Stimulated activated CD4-positive, alpha-beta T cell treated with anti-CD3 and anti-CD28 coated beads, Interleukin-4, amount 100 ng/mL, for 4 hours (primary cell): ENCODE measurements at regions not wholly inside any gene's neighbourhood (a gene's known extent, or its start where the extent isn't known, plus 50 kb on each side); places are given as distances from the start of the nearest gene placed in this dataset.
"Not testable (repeated sequence)": the region's sequence is repeated elsewhere in the genome, so short reads cannot be mapped to it uniquely, and the experiment has no call there.

Experiments used
- DNase-seq, 2 experiments: peaks; one replicate each; pipeline ENCODE4 v3.0.0-alpha.2; 2020

DNA sequence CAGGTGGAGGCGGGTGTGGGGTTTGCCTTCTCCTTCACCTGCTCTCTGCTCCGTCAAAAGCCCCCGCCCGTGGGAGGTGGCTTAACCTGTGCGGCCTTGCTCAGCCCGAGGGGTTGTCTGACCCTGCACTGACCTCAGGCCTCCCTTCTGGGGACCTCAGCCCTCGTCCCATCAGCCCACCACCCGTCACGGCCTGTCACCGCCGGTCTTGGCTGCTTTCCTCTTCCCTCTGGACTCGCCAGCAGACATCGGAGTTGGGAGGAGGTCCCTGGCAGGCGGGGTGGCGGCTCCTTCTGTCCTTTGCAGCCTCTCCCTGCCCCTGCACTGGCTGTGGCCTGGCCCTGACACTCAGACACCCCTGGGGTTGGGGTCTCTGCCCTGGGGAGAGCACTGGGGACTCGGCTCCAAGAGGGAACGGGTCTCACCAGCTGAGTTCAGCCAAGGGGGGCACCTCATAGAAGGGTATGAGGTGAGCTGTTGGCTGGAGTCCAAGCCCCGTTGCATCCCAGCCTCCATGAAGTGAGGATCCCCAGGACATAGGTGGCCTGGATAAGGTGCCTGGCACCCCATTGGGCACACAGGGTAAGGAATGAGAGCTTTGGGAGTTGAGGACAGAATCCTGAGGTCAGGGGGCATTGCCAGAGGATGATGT lies 999.6 kb downstream of the BRD1 start:
- DNase-seq = no peak

DNA sequence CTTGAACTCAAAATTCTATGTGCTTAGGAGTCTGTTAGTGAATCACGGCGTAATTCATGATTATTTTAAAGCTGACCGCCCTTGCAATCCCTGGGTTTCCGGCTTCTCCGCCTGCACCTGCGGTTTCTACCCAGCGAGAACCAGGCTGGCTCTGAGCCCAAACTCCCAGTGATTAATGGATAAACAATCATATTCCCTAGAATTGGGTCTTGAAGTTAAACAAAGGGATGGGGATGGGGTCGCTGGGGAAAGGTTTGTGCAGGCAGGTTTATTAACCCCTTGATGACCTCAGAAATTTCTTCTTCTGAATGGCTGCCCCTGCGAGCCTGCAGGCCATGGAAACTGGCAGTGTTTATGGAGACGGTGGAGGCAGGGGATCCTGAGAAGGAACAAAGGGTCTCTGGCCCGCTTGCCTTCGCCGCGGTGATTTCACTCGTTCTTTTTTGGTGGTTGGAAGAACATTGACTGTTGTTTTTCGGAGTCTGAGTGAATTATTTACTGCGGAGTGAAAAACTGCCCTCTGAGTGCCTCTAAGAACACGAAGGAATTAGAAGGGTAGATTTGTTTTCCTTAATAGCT lies 1000.3 kb downstream of the BRD1 start:
- no peak for DNase-seq

DNA sequence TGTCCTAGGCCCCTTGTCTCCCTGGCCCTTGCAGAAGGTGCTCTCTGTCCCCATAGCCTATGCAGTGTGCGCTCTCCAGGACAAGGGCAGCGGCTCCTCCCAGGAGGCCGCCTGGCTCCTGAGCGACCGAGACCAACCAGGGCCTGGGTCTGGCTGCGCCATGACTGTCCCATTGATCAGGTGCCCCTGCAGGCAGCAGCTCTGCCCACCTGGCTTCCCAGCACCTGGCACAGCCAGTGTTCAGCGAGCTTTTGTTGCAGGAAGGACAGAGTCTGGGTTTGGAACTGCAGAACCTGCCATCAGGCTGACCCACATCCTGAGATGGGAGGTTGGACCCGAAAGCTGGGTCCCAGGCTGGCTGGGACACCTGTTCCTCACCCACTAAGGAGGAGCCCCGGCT lies 1001.1 kb downstream of the BRD1 start:
- no peak for DNase-seq

DNA sequence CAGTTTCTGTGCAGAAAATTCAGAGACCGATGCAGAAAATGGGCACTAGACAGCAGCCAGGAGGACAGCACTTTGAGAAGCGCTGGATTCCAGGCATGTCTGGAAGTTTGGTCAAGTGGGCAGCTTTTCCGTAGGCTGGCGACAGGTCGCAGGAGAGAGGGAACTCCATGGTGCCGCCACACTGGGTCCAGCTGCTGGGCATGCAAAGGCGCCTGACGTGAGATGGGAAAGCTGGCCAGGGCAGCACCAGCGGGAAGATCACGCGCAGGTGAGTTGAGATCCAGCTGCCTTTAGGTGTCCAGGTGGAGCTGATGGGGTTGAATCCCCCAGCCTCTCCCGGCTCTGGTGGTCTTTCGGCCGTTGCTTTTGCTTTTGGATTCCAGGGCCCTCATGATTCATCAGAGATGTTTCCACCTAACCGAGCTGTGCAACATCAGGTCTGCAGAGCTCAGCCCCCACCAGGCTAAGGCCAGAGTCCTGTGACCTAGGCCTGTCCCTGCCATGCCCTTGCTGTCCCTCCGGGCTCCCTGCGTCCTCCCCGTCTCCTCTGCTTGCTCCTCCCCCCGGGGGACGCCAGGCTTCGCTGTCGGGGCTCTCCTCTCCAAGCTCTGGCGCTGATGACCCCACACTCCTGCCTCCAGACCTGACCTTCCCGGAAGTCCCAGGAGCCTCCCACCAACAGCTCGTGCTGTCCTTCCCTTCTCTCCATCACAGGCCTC lies 1001.7 kb downstream of the BRD1 start:
- DNase-seq = no peak

DNA sequence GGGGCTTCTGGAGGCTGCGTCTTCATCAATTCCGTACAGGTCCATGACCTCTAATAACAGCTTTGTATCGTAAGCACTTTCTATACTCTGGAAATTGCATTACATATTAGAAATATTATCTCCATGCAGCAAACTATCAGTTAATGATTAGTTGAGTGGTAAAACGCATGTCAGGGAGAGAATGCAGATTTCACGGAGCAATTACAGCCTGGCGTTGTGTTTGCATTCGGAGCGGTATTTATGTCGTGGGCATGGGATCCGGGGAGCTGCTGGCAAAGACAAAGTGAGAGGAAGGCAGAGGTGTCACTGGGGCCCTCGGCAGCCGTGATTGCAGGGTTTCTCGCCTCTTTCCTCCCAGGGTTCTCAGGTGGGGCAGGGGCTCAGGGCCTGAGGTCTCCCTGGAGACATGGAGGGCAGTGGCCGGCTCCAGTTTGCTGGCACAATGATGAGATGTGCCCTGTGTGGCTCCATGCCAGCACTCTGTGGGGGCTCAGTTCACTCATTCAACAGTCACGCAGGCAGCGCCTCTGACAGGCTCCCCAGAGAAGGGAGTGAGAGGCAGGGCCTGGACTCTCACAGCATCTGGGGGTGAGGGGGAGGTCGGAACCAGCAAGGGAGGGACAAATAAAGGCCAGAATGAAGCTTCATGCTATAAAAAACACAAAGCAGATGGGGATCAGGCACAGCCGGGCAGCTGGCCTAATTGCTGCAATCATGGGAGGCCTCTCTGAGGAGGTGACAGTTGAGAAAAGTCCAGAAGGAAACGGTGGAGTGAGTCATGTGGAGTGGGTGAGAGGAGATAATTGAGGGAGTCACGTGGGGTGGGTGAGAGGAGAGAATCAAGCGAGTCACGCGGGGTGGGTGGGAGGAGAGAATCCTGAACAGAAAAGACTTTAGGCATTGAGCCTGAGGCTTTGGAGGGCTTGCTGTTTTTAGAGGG lies 1002.7 kb downstream of the BRD1 start:
- no peak for DNase-seq

DNA sequence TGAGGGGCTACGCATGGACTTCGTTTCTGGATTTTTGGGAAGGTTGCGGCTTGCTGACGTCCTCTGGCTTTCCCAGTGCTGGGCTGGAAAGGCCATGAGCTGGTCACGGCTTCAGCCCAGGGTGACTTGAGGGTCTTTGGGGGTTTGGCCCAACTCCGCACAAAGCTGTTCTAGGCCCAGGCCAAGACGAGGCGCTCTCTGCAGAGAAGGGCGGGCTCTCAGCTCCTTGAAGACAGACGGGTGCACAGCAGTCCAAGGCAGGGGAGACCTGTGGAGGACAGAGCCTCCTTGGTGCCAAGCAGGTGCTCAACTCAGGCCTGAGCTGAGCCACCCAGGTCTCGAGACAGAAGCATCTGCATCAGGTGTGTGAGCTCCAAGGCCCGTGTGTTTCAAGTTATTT lies 1003.7 kb downstream of the BRD1 start:
- DNase-seq = no peak

DNA sequence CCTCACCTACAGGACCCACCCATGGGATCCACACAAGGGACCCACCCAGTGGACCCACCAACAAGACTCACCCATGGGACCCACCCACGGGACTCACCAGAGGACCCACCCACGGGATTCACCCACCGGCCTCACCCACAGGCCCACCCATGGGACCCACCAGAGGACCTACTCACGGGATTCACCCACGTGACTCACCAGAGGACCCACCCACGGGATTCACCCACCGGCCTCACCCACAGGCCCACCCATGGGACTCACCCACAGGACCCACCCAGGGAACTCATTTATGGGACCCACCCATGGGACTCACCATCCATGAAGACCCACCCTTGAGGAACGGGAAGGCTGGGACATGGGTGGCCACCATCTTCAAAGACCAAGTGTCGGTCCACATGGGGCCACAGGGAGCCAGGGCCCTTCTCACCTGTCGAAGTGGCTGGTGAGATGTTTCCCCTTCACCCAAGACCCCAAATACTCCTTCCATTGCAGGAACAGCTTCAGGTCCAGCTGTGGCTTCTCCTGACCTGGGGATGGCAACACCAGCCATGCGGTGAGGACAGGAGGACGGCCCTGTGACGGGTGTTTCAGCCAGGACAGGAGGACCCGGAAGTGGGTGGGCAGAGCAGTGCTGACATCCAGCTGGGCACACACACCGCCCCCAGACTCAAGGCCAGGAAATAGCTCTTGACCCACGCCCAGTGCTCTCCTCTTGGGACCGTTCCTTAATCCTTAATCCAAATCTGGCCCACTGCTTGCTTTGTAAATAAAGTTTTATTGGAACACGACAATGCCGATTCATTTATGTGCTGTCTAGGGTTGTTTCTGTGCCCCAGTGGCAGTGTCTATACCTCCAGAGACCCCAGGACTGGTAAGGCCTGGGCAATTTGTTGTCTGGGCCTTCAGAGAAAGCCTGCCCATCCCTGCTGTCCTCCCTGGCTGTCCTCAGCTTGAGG lies 1005.1 kb downstream of the BRD1 start:
- no peak for DNase-seq

DNA sequence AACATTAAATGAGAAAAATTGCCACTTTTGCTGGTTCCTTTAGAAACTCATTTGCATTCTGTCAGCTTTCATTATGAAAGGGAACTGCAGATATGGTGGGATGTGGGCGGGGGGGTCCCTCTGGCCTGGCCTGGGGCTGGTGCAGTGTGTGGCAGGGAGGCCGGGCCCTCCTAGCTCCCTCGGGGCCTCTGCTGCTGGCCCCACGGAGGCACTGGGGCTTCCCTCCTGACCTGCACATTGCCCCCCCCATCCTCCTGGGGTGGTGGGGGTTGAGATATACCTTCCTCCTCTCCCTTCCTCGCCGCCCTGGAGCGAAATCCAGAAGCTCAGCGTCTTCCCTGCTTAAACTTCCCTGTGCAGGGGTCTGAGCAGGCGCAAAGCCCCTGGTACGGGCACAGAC lies 1005.9 kb downstream of the BRD1 start:
- no peak for DNase-seq

DNA sequence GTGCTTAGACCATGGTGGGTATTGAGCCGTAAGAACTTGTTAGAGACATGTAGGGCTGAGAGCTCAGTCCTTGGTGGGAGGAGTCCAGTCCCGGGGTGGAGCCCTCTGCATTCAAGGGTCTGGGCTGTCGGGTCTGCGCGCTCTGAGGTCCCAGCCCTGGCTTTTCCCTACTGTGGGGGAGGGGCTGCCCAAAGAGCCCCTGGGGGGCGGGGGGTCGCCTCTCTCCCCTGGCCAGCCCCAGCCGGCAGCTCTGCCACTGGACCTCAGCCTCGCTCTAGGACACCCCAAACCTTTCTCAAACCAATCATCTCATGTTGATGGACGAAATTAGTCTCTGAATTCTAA lies 1006.4 kb downstream of the BRD1 start:
- no peak for DNase-seq

DNA sequence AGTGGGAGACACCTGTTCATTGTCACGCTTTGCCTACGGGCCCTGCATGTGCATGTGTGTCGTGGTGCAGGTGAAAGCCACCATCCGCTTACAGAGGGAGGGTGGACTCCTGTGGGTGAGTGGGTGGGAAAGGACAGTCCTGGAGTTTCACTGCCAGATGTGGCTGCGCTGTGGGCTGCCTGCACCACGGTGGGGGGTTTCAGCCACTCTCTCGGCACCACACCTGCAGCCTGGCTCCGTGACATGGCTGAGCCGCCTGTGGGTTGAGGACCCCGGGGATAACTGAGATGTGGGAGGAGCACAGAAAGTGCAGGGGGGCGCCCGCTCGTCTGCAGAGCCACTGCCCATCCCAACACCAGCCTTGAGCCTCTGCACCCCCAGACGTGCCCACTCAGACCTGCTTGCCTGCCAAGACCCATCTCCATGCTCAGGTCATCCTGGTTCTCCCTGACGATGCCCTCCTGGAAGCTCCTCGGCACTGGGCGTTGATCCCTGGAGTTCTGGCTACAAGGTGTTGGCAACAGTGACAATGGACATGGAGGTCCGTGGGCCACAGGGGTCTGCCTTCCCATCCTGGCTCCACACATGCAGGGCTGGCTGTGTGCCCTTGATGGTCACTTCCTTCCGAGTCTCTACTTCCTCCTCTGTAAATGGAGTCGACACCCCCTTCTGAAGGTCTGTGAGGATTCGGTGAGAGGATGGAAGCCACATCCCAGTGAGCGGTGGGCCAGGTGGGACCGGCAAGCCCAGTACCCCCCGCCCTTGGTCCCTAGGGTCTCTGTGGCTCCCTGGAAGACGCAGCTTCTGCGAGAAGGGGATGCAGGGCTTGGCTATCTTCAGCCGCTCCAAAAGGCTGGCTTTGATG lies 1007.0 kb downstream of the BRD1 start:
- no peak for DNase-seq

DNA sequence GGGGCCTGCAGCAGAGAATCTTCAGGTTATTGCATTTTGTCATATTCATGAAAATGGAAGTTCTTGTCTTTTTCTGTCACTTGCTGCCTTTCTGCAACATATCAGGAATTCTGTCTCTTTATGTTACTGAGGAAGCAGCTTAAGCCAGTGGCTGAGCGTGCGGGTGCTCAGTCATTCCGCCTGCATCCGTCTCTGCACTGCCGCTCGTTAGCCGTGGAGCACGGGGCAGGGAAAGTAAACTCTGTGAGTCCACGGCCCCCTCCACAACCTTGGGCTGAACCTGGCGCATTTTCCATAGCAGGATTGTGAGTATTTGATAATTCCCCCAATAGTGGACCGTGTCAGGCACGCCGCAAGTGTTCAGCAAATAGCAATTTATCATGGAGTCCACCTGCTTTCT lies 1007.7 kb downstream of the BRD1 start:
- DNase-seq = no peak

DNA sequence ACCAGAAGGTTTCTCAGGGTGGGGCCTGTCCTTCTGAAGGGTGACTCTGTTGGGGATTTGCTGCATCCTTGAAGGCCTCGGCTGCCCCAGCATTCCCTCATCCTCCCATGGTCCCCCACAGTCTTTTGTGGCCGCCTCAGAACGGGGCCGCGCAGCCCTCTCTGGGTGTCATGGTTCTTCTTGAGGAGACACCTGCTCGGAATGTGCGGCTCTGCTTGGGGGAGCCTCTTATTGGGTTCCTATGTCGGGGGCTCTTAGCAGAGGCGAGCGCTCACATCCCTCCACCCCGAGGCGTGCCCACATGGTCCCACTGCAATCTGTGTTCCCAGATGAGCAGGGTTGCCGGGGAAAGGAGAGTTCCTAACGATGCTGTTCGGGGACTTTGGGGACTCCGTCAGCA lies 1008.4 kb downstream of the BRD1 start:
- no peak for DNase-seq

DNA sequence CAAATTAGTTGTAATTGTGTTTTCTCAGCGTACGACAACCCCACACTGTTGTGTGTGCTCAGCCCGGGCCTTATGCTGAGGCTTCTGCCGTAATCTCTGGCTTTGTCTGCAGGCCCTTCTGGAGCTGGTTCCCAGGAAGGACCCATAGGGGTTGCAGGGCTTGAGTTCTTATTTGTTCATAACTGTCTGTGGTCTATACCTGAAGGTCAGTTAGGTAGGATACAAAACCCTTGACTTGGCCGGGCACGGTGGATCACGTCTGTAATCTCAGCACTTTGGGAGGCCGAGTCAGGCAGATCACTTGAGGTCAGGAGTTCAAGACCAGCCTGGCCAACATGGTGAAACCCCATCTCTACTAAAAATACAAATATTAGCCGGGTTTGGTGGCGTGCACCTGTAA lies 1010.2 kb downstream of the BRD1 start:
- DNase-seq = not testable (repeated sequence)

DNA sequence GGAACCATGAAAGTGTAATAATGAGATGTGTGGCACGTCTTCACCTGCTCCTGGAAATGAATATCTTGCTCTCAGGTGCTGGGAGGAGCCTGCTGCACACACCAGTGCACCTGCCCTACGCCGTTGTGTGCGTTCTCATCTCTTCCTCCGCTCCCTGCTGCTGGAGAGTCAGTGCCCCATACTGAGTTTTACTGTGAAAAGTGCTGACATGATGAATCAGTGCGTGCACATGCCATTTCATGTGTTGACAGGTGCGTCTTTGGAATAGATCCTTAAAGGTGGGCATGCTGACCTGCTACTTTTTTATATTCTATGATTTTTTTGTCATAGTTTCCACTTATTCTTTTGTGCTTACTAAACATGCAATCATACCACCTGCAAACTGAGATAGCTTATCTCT lies 1015.8 kb downstream of the BRD1 start:
- DNase-seq = no peak

DNA sequence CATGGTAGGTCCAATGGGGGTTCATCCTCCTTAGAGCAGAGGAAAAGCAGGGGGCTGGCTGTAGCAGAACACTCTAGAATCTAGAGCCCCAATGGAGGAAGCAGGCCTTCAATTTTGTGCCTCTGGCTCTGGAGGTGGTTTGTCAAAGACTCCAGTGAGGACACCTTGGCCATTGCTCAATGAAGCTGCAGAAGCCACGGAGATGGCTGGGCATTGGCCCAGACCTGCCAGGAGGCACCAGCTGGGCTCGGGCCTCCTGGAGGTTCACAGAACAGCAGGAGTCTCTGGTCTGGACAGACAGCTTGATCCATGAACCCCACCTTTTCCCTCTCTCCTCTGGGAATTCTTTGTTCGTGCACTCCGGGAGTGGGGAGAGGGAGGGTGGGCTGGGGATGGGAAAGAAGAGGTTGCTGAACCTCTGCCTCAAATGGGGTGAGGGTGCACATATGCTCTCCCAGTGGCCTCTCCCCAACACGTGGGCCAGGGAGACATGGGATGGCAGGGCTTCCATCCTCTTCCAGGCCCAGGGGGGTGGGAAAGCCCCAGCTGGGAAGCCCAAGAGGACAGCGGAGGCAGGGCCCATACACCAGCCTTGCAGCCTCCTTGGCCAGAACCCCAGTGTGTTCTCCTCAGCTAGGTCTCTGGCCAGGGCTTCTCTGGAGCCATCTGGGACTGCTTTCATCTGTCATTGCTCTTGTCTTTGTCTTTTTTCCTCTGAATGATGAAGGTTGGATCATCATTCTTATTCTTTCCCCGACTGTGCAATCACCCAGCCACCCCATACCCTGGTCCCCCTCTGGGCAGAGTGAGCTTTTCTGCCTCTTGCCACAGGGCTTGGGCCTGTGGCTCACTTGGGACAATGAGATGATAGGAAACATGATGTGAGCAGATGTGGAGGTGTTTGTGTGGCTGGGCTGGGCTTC lies 1019.4 kb downstream of the BRD1 start:
- DNase-seq = no peak

DNA sequence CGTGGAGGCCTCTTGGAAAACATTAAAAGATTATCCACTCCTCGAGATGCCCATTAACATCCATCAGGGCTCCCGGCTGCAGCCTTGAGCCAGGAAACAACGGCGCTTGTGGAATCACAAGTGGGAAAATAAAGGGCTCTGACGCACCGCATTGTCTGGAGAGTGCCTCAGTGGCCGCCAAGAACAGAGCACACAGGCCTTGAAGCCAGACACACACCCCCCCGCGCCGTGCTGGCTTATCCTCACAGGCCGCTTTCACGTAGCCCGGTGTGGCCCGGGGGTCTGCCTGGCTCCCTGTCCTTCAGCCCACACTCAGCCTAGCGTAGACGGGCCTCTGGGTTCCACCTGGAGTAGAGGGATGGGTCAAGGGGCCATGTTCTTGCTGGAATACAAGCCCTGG lies 1020.5 kb downstream of the BRD1 start:
- no peak for DNase-seq

DNA sequence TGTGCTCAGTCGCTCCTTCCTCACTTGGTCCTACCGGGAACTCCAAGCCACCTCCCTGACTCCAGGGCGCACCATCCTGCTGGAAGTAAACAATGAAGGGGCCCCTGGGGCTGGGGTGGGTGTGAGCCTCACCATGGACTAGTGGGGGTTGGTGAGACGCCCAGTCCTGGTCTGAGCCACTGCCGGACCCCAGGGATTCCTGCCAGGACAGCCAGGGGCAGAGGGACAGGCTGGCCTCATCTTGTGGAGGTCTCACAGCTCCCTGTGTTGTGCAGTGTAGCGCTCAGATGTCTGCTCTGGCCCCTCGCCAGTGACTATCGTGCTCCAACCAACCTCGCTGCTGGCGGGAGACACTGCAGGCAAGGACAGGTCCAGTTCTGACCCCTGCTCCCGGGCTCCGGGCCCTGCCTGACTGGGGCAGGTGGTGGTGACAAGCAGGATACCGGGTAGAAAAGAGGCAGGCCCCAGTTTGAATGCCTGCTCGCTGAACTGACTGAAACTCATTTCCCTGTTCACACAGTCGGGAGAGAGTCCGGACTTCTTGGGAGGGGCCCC lies 1021.4 kb downstream of the BRD1 start:
- no peak for DNase-seq

DNA sequence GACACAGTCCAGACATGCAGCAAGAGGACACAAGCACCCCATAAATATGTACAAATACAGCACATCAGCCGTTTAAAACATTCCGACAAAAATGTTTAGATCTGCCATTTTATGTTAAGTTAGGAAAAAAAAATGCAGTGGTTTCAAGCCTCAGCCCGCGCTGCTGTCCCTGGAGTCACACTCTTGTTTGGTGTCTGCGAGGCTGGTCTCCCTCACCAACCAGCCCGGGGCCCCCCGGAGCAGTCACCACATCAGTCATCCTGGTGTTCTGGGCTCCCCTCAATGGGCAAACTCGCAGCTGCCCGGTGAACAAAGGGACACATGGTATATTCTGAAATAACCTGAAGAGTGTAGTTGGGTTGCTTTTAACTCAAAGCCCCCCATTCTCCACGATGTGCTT lies 1022.2 kb downstream of the BRD1 start:
- DNase-seq = no peak

DNA sequence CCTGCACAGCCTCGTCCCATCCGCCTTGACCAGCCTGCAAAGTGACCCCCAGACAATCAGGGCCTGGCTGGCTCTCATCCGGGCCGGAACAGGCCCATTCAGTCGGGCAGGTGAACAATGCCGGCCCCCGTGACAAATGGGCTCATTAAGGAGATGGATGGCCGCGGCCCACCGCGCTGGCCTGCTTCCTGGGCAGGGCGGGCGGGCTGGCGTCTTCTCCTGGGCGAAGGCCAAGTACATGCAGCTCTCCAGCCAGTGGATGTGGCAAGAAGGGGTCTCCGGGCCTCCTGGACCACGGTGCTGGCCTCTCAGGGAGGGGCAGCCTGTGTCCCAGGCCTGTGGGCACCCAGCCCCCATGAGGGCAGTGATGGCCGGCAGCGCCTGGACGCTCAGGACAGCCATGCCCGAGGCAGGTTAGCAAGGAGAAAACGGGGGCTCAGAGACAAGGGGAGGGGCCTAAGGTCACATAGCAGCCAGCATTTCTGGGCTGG lies 1022.8 kb downstream of the BRD1 start:
- no peak for DNase-seq
